ENCODE measurements at regions not wholly inside any gene's neighbourhood (a gene's known extent, or its start where the extent isn't known, plus 50 kb on each side); places are given as distances from the start of the nearest gene placed in this dataset.

- TF ChIP-seq GABPA (IDR thresholded peaks at IDR 0.05; ENCODE audit: low read depth) (no peak), POLR2AphosphoS5 (IDR thresholded peaks at IDR 0.05; ENCODE audit: low read depth) (no peak), CTCF (IDR thresholded peaks at IDR 0.05; ENCODE audit: insufficient read depth, low read length) (no peak), REST (IDR thresholded peaks at IDR 0.05; ENCODE audit: insufficient replicate concordance, low read depth) (no peak)
Observed at GRCh38 chr3:89032346-89033013, 74.9 kb upstream of the EPHA3 start.
